GM10266 (cell line): ENCODE measurements at regions not wholly inside any gene's neighbourhood (a gene's known extent, or its start where the extent isn't known, plus 50 kb on each side); places are given as distances from the start of the nearest gene placed in this dataset.

Experiments used
- DNase-seq: peaks from one replicate; pipeline ENCODE4 v3.0.0; 2012; ENCODE audit errors: extremely low spot score
- CTCF ChIP-seq: IDR thresholded peaks from 2 replicates; pipeline ENCODE4 v1.5.1; 2012; ENCODE audit warnings: mild to moderate bottlenecking, low read depth; ENCODE audit not compliant: control insufficient read depth, insufficient read depth; ENCODE audit errors: missing control alignments

GRCh38 chr10:29136411-29136810 lies 152.5 kb upstream of the LYZL1 start:
- DNase-seq, result no peak
- TF ChIP-seq CTCF, result no peak

GRCh38 chr10:29140151-29140550 lies 148.7 kb upstream of the LYZL1 start:
- no peak for DNase-seq

DNA sequence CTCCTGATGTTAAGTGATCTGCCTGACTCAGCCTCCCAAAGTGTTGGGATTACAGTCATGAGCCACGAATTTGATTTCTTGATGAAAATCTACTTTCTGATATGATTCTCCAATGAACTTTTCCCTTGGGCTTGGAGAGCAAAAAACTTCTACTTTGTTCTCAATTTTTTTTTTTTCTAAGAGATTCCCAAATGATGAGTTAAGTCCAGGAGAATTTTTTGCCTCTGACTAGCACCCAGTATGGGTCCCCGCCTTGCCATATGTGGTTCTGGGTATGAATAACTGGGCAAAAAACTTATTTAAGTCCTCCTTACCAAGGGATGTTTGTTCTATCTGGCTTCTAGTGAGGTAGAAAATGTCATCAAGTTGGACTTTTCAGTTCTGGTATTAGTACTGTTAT lies 147.9 kb upstream of the LYZL1 start:
- no peak for TF ChIP-seq CTCF
- no peak for DNase-seq

More at GRCh38 chr10:29140151-29140550, 148.7 kb upstream of the LYZL1 start:
- TF ChIP-seq CTCF, result no peak

DNA sequence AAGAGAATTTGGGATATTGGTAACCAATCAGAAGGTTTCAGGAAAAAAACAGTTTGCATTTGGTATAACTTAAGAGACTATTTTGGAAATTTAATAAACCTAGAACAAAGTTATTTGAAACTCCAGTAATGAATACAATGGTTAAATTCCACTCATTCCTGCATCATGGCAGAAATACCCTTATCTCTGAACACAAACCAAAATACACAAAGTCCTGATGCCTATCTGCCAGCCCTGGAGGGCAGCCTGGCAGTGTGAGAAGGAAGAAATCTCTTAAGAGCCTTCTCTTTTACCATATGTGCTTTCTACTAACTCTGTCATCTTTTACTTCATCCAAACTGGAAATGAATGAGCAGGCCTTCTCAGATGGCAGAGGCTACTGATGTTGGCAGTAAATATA lies 147.1 kb upstream of the LYZL1 start:
- DNase-seq, result no peak
- no peak for TF ChIP-seq CTCF

DNA sequence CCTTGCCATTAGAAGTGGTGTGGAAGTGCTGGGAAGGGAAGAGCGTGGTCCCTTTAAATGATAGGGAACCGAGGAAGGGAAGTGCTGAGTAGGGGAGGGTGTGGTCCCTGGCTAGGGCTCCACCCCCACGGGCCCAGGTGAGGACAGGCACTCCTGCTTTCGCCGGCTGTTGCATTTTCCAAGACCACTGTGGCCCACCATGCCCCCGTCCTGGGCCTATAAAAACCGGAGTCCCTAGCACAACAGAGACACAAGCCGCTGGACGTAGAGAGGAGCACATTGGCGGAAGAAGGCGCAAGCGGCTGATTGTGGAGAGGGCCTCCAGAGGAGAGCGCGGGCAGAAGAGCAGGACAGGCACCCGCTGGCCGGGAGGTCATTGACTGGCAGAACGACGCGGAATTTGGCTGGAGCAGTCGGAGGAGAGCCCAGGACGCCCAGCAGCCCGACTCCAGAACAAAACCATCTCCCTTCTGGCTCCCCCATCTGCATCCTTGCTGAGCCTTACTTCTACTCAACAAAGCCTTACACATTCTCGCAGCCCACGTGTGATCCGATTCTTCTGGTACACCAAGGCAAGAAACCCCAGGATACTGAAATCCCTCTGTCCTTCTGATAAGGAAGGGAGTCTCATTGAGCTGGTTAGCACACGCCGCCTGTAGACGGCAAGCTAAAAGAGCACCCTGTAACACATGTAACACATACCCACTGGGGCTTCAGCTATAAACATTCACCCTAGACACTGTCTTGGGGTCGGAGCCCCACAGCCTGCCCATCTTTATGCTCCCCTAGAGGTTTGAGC lies 146.2 kb upstream of the LYZL1 start:
- TF ChIP-seq CTCF, result no peak
- DNase-seq, result no peak

- DNase-seq, result no peak
- no peak for TF ChIP-seq CTCF
Observed at GRCh38 chr10:29144126-29144525, 144.7 kb upstream of the LYZL1 start.

DNA sequence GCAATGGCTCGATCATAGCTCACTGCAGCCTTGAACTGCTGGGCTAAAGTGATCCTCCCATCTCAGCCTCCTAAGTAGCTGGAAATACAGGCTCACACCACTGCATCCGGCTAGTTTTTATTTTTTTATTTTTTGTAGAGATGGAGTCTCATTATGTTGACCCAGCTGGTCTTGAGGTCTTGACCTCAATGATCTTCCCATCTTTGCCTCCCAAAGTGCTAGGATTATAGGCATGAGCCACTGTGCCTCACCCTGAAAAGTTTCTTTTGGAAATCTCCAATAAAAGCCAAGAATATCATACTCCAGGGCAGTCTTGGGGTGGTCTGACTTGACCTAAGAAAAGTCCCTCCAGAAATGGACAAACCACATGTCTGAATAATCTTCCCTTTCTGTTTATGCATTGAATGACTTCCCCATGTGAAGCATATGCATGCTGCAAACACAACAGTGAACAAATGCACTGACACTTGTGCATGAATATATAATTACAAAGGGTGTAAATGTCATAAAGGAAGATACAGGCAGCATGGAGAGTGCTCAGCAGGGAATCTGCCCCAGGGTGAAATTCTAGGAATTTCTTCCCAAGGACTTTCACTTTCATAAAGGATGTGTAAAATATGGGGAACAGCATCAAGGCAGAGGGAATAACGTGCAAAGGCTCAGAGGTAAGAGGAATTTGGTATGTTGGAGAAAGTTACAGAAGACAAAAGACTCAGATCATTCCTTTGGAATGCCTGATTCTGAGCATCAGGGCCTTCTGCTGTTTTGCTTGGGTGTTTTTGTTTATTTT lies 142.4 kb upstream of the LYZL1 start:
- no peak for TF ChIP-seq CTCF
- DNase-seq, result no peak
